Activated CD4-positive, alpha-beta memory T cell treated with anti-CD3 and anti-CD28 coated beads, Interleukin-2, amount 10 ng/mL, durations not matched to agents 7 days and 5 days (primary cell): ENCODE measurements at regions not wholly inside any gene's neighbourhood (a gene's known extent, or its start where the extent isn't known, plus 50 kb on each side); places are given as distances from the start of the nearest gene placed in this dataset.
A peak's percentile ranks its signal among the peaks of the same experiment; 100 is the strongest.

Experiments used
- CTCF ChIA-PET: fragments of 350-600 bp; sonication (Branson Sonifier 250); formaldehyde crosslinking; loops from one replicate; lab custom pipeline; 2021; ENCODE audit warnings: antibody characterized with exemption, inconsistent platforms; lab: Charles Lee
- POLR2A ChIA-PET: fragments of 350-600 bp; sonication (Branson Sonifier 250); formaldehyde crosslinking; loops from one replicate; lab custom pipeline; 2021; ENCODE audit warnings: antibody characterized with exemption; lab: Charles Lee
- DNase-seq: peaks from one replicate; pipeline ENCODE4 v3.0.0-alpha.2; 2020
- H3K27ac Mint-ChIP-seq: one replicate; pipeline ENCODE4 v1.8.0; 2021; ENCODE audit warnings: mild to moderate bottlenecking, mixed read lengths
- H3K27me3 Mint-ChIP-seq: one replicate; pipeline ENCODE4 v1.8.0; 2021; ENCODE audit warnings: mixed read lengths
- H3K36me3 Mint-ChIP-seq: one replicate; pipeline ENCODE4 v1.8.0; 2021; ENCODE audit warnings: low read depth, mixed read lengths
- H3K4me1 Mint-ChIP-seq: one replicate; pipeline ENCODE4 v1.8.0; 2021; ENCODE audit warnings: mixed read lengths
- H3K4me3 Mint-ChIP-seq: one replicate; pipeline ENCODE4 v1.8.0; 2021; ENCODE audit warnings: mild to moderate bottlenecking, mixed read lengths
- H3K9me3 Mint-ChIP-seq: one replicate; pipeline ENCODE4 v1.8.0; 2021; ENCODE audit warnings: mixed read lengths

DNA sequence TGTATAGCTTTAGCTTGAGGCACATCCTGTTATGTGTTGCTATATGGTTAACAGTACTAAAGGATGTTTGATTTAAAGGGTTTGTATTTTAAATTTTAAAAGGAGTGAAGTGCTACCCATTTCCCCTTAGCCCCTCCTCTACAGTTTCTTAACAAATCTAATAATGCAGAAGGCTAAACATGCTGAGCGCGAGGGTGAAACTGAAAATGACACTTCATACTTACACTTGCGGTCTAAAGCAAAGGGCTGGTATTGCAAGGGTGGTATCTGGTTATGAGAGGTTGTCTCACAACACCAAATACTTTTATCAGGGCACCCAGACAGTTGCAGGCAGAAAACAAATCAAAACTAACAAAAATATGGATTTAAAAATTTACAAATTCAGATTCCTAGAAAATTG lies 172.3 kb downstream of the SIPA1L2 start:
- ChIA-PET CTCF (interaction anchor here (1.6 kb wide), 1 partner anchor 17 kb away, joined by 3 read pairs; no protein-coding TSS in a partner anchor), POLR2A (interaction anchor here (0.5 kb wide), 1 partner anchor 483 kb away, joined by 4 read pairs; no protein-coding TSS in a partner anchor)
- peak; percentile 42 for DNase-seq
- H3K36me3 Mint-ChIP-seq, result no peaks in the 10 kb centered on the region
- peaks cover 3% of the 10 kb centered on the region for H3K27me3 Mint-ChIP-seq
- H3K9me3 Mint-ChIP-seq, result no peaks in the 10 kb centered on the region
- no peak overlapping the region for H3K27ac Mint-ChIP-seq
- H3K4me1 Mint-ChIP-seq, result peaks cover 18% of the 10 kb centered on the region
- no peak overlapping the region for H3K4me3 Mint-ChIP-seq

DNA sequence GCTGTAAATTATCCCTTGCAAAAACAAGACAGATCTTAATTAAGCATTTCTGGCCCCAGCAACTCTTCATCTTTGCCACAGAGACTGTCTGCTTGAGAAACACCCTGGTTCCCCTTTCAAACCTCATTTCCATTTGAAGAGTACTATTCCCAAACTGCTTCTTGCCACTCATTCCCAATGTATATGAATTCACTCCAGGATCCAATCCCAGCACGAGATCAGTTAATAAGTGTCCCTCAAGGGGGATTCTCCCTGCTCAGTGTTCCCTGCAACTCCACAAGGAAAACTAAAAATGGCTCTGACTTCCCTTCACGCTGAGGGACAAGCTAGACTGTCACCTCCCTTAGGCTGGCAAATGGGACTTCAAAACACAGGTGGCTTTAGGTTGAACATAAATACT lies 173.2 kb downstream of the SIPA1L2 start:
- DNase-seq, result no peak
- peaks cover 3% of the 10 kb centered on the region for H3K27me3 Mint-ChIP-seq
- H3K36me3 Mint-ChIP-seq, result no peaks in the 10 kb centered on the region
- no peak overlapping the region for H3K27ac Mint-ChIP-seq
- no peaks in the 10 kb centered on the region for H3K9me3 Mint-ChIP-seq
- H3K4me1 Mint-ChIP-seq, result peaks cover 23% of the 10 kb centered on the region
- POLR2A ChIA-PET, result no interaction called here
- no peak overlapping the region for H3K4me3 Mint-ChIP-seq
- CTCF ChIA-PET, result no interaction called here

GRCh38 chr1:232454227-232454886 lies 175.6 kb downstream of the SIPA1L2 start:
- Mint-ChIP-seq H3K4me1 (peaks cover 24% of the 10 kb centered on the region), H3K36me3 (no peaks in the 10 kb centered on the region), H3K27ac (no peak overlapping the region), H3K9me3 (no peaks in the 10 kb centered on the region), H3K4me3 (no peak overlapping the region), H3K27me3 (peaks cover 3% of the 10 kb centered on the region)
- ChIA-PET POLR2A (no interaction called here), CTCF (no interaction called here)
- no peak for DNase-seq

- Mint-ChIP-seq H3K9me3 (no peaks in the 10 kb centered on the region), H3K27me3 (peaks cover 3% of the 10 kb centered on the region), H3K4me3 (no peak overlapping the region), H3K27ac (no peak overlapping the region), H3K36me3 (no peaks in the 10 kb centered on the region), H3K4me1 (peaks cover 17% of the 10 kb centered on the region)
- CTCF ChIA-PET, result no interaction called here
- POLR2A ChIA-PET, result no interaction called here
- DNase-seq, result no peak
Measured at GRCh38 chr1:232452736-232453440, 177.0 kb downstream of the SIPA1L2 start.

GRCh38 chr1:232452117-232452516 lies 177.8 kb downstream of the SIPA1L2 start:
- Mint-ChIP-seq H3K27ac (no peak overlapping the region), H3K4me1 (peaks cover 11% of the 10 kb centered on the region), H3K36me3 (no peaks in the 10 kb centered on the region), H3K9me3 (no peaks in the 10 kb centered on the region), H3K4me3 (no peak overlapping the region), H3K27me3 (peaks cover 3% of the 10 kb centered on the region)
- ChIA-PET POLR2A (no interaction called here), CTCF (no interaction called here)
- DNase-seq, result no peak

GRCh38 chr1:232451506-232451905 lies 178.4 kb downstream of the SIPA1L2 start:
- Mint-ChIP-seq H3K27me3 (peaks cover under 1% of the 10 kb centered on the region), H3K36me3 (no peaks in the 10 kb centered on the region), H3K4me3 (no peak overlapping the region), H3K9me3 (no peaks in the 10 kb centered on the region), H3K4me1 (peaks cover 7% of the 10 kb centered on the region), H3K27ac (no peak overlapping the region)
- no peak for DNase-seq
- POLR2A ChIA-PET, result no interaction called here
- CTCF ChIA-PET, result no interaction called here

DNA sequence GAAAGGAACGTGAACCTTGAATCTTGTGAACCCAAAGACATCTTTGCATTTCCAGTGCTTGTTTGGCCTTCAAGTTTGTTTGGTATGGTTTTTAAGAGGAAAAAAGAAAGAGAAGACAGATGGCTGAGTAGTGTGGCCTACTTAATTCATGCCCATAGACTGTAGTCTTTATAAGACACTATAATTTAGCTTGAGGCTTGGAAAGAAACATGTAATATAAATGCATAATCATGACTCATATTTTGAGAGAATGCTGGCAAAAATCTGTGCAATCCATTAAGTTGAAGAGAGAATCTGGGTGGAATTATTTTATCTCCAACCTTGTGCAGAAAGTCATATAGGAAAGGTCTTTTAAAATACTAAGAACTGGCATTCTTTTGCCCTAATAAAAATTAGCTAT lies 179.3 kb downstream of the SIPA1L2 start:
- CTCF ChIA-PET, result no interaction called here
- H3K4me1 Mint-ChIP-seq, result peaks cover 6% of the 10 kb centered on the region
- no peak overlapping the region for H3K27ac Mint-ChIP-seq

GRCh38 chr1:232447125-232447524 lies 182.8 kb downstream of the SIPA1L2 start:
- H3K36me3 Mint-ChIP-seq, result no peaks in the 10 kb centered on the region
- CTCF ChIA-PET, result no interaction called here
- POLR2A ChIA-PET, result no interaction called here
- H3K27ac Mint-ChIP-seq, result no peak overlapping the region
- H3K4me1 Mint-ChIP-seq, result peaks cover 4% of the 10 kb centered on the region
- H3K9me3 Mint-ChIP-seq, result no peaks in the 10 kb centered on the region
- H3K4me3 Mint-ChIP-seq, result no peak overlapping the region
- no peak for DNase-seq
- H3K27me3 Mint-ChIP-seq, result no peaks in the 10 kb centered on the region

More for the DNA sequence above, 179.3 kb downstream of the SIPA1L2 start:
- no peak overlapping the region for H3K4me3 Mint-ChIP-seq
- DNase-seq, result no peak
- no peaks in the 10 kb centered on the region for H3K9me3 Mint-ChIP-seq
- POLR2A ChIA-PET, result no interaction called here
- no peaks in the 10 kb centered on the region for H3K36me3 Mint-ChIP-seq
- H3K27me3 Mint-ChIP-seq, result no peaks in the 10 kb centered on the region

GRCh38 chr1:232445361-232446106 lies 184.4 kb downstream of the SIPA1L2 start:
- ChIA-PET CTCF (no interaction called here), POLR2A (no interaction called here)
- no peaks in the 10 kb centered on the region for H3K36me3 Mint-ChIP-seq
- no peaks in the 10 kb centered on the region for H3K27me3 Mint-ChIP-seq
- no peak overlapping the region for H3K27ac Mint-ChIP-seq
- no peak for DNase-seq
- no peaks in the 10 kb centered on the region for H3K9me3 Mint-ChIP-seq
- no peaks in the 10 kb centered on the region for H3K4me1 Mint-ChIP-seq
- H3K4me3 Mint-ChIP-seq, result no peak overlapping the region

- no peaks in the 10 kb centered on the region for H3K27me3 Mint-ChIP-seq
- ChIA-PET CTCF (no interaction called here), POLR2A (no interaction called here)
- no peaks in the 10 kb centered on the region for H3K4me1 Mint-ChIP-seq
- H3K9me3 Mint-ChIP-seq, result no peaks in the 10 kb centered on the region
- H3K36me3 Mint-ChIP-seq, result no peaks in the 10 kb centered on the region
- no peak overlapping the region for H3K4me3 Mint-ChIP-seq
- DNase-seq, result no peak
- no peak overlapping the region for H3K27ac Mint-ChIP-seq
Measured at GRCh38 chr1:232443372-232443771, 186.6 kb downstream of the SIPA1L2 start.

GRCh38 chr1:232441036-232441411 lies 188.9 kb downstream of the SIPA1L2 start:
- POLR2A ChIA-PET, result no interaction called here

GRCh38 chr1:232440325-232441035 lies 189.5 kb downstream of the SIPA1L2 start:
- H3K27me3 Mint-ChIP-seq, result no peaks in the 10 kb centered on the region
- H3K4me3 Mint-ChIP-seq, result no peak overlapping the region
- H3K27ac Mint-ChIP-seq, result no peak overlapping the region
- DNase-seq, result no peak
- H3K36me3 Mint-ChIP-seq, result no peaks in the 10 kb centered on the region
- H3K4me1 Mint-ChIP-seq, result no peaks in the 10 kb centered on the region
- ChIA-PET CTCF (no interaction called here), POLR2A (no interaction called here)
- H3K9me3 Mint-ChIP-seq, result no peaks in the 10 kb centered on the region

More at GRCh38 chr1:232441036-232441411, 188.9 kb downstream of the SIPA1L2 start:
- CTCF ChIA-PET, result interaction anchor here (1.2 kb wide), 1 partner anchor 11 kb away, joined by 3 read pairs; no protein-coding TSS in a partner anchor
- DNase-seq, result no peak
- Mint-ChIP-seq H3K27ac (no peak overlapping the region), H3K36me3 (no peaks in the 10 kb centered on the region), H3K4me1 (no peaks in the 10 kb centered on the region), H3K9me3 (no peaks in the 10 kb centered on the region), H3K27me3 (no peaks in the 10 kb centered on the region), H3K4me3 (no peak overlapping the region)

GRCh38 chr1:232439011-232439410 lies 190.9 kb downstream of the SIPA1L2 start:
- POLR2A ChIA-PET, result no interaction called here
- CTCF ChIA-PET, result no interaction called here
- no peaks in the 10 kb centered on the region for H3K36me3 Mint-ChIP-seq

More at GRCh38 chr1:232439011-232439410, 190.9 kb downstream of the SIPA1L2 start:
- no peak overlapping the region for H3K4me3 Mint-ChIP-seq
- H3K4me1 Mint-ChIP-seq, result no peaks in the 10 kb centered on the region
- H3K27me3 Mint-ChIP-seq, result no peaks in the 10 kb centered on the region
- no peak overlapping the region for H3K27ac Mint-ChIP-seq
- no peak for DNase-seq
- H3K9me3 Mint-ChIP-seq, result no peaks in the 10 kb centered on the region
